Epithelial cell of proximal tubule (primary cell): ENCODE measurements at regions not wholly inside any gene's neighbourhood (a gene's known extent, or its start where the extent isn't known, plus 50 kb on each side); places are given as distances from the start of the nearest gene placed in this dataset.
A peak's percentile ranks its signal among the peaks of the same experiment; 100 is the strongest.

Experiments used
- DNase-seq: peaks from one replicate; pipeline ENCODE4 v3.0.0-alpha.2; 2011; ENCODE audit warnings: low read depth
- H3K4me3 ChIP-seq: 2 replicates; pipeline ENCODE4 v1.5.1; 2011; ENCODE audit warnings: low read depth, mild to moderate bottlenecking, low read length
- TF ChIP-seq, protein P1 (sequence below): conservative IDR thresholded peaks from 2 replicates; pipeline ENCODE4 v1.5.1; 2012; ENCODE audit warnings: low read depth, mild to moderate bottlenecking, low read length

- TF ChIP-seq, protein P1, sequence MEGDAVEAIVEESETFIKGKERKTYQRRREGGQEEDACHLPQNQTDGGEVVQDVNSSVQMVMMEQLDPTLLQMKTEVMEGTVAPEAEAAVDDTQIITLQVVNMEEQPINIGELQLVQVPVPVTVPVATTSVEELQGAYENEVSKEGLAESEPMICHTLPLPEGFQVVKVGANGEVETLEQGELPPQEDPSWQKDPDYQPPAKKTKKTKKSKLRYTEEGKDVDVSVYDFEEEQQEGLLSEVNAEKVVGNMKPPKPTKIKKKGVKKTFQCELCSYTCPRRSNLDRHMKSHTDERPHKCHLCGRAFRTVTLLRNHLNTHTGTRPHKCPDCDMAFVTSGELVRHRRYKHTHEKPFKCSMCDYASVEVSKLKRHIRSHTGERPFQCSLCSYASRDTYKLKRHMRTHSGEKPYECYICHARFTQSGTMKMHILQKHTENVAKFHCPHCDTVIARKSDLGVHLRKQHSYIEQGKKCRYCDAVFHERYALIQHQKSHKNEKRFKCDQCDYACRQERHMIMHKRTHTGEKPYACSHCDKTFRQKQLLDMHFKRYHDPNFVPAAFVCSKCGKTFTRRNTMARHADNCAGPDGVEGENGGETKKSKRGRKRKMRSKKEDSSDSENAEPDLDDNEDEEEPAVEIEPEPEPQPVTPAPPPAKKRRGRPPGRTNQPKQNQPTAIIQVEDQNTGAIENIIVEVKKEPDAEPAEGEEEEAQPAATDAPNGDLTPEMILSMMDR, result peak; percentile 61
- DNase-seq, result no peak
- H3K4me3 ChIP-seq, result no peak overlapping the region
Measured at GRCh38 chr14:22122227-22122818, 448.7 kb upstream of the OR4E1 start.

DNA sequence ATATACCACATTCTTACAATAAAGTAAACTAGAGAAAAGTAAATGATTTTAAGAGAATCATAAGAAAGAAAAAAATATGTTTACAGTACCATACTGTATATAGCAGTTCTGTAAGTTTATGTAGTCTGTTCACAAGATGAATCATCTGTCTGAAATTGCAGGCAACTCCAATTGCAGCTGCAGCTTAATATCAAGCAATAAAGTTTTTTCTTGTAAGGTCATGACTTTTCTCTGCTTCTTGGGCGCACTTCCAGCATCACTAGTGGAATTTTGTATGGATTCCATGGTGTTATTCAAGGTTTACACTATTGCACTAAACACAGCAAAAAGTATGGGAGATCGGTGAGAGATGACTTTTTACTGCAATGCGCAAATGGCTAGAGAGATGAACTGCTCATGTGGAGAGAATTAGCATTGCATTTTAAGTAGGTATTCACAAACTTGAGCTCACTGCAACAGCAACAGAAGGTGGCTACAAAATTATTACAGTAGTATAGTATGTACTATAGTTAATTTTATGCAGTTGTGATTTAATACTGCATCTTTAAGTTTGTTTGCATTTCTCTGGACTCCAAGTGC is 445.4 kb upstream of the OR4E1 start:
- no peak for DNase-seq
- H3K4me3 ChIP-seq, result no peak overlapping the region
- TF ChIP-seq, protein P1, result no peak

DNA sequence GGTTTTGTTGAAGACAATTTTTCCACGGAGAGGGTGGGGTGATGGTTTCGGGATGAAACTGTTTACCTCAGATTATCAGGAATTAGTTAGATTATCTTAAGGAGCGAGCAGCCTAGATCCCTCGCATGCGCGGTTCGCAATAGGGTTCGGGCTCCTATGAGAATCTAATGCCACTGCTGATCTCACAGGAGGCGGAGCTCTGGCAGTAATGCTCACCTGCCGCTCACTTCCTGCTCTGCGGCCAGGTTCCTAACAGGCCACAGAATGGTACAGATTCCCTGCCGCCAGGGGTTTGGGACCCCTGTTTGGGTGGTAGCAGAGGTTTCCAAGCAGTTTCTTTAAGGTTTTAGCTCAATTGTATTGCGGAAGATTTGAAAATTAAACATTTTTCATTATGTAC is 439.8 kb upstream of the OR4E1 start:
- DNase-seq, result no peak
- H3K4me3 ChIP-seq, result no peak overlapping the region
- TF ChIP-seq, protein P1, result no peak

DNA sequence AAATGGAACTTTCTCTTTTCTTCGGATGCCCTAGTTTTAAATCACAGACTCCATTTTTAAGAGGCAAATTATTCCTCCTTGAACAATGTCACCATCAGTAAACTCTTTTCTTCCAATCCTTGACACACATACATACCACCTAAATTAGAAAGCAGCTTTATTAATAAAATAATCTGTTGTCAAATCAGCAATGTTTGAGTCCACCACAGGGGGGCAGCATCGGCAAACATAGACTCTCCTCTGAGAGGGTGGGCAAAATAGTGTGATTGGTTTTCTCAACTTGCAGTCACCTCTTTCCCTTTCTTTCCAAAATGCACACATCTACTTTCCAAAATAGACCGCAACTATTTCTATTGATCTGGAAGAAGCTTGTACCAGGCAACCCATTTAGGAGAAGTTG is 438.4 kb upstream of the OR4E1 start:
- TF ChIP-seq, protein P1, result peak; percentile 67
- DNase-seq, result no peak

GRCh38 chr14:22107753-22108152 is 434.1 kb upstream of the OR4E1 start:
- TF ChIP-seq, protein P1, result no peak
- H3K4me3 ChIP-seq, result no peak overlapping the region
- no peak for DNase-seq

More for the DNA sequence above, 438.4 kb upstream of the OR4E1 start:
- no peak overlapping the region for H3K4me3 ChIP-seq

DNA sequence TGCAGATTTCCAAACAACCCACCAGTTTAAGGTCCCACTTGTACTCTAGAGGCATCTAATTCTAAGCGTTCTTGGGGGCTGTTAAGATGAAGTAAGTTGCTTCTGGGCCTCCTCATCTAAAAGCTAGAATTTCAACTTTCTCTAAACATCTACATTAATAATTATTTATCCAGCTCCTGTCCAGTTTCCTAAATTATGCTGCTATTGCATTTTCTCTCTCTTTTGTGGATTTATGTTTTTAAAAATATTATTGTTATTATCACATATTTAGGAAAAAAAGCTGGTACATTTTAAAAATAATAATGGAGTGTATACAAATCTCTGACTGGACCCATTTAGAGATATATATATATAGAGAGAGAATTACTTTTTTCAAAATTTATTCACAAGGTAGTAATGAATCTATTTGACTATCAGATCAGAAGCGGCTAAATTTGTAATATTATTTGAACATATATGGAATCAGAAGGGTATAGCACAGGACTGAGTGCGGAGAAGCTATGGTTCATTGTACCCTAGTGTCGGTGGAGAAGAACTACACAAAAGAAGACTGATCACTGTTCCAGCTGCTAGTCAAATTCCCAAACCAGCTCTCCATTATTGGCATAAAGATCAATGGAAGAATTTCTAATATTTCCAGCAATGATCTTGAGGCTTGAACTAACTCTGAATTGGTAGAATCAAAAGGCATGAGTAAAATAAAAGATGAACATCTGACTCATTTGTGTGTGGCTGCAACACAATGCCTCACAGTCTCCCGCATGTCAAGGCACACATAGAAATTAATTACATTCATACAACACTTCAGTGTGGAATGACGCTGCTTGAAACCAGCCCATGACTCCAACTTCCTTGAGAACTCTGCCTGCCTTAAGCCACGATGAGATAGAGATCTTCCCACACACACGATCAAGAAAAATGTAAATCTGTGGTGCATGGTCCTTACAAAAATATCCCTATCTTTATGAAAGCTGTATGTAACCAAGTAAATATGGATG is 433.4 kb upstream of the OR4E1 start:
- TF ChIP-seq, protein P1, result no peak
- no peak overlapping the region for H3K4me3 ChIP-seq
- no peak for DNase-seq
